ENCODE measurements at regions not wholly inside any gene's neighbourhood (a gene's known extent, or its start where the extent isn't known, plus 50 kb on each side); places are given as distances from the start of the nearest gene placed in this dataset.

- no peak for DNase-seq (ENCODE audit: low spot score in 2 of 2)
- WGBS, 2 donors: 94 to 100% methylated on average over 1 of the region's 1 CpG
- Histone ChIP-seq H3K36me3 (no peaks in the 10 kb centered on the region), H3K4me3 (no peak overlapping the region), H3K27me3 (no peaks in the 10 kb centered on the region), H3K9me3 (no peaks in the 10 kb centered on the region), H3K27ac (no peak overlapping the region), H3K4me1 (peaks cover 0 to 3% (median under 1%) of the 10 kb centered on the region in 4 donors)
- no peak for TF ChIP-seq CTCF (IDR thresholded peaks at IDR 0.05)
- no peak for TF ChIP-seq POLR2A (IDR thresholded peaks at IDR 0.05)
- no peak for TF ChIP-seq EP300 (IDR thresholded peaks at IDR 0.05)
Measured at GRCh38 chr7:46715579-46715978, 794.5 kb upstream of the IGFBP3 start.

- Histone ChIP-seq H3K27ac (no peak overlapping the region), H3K27me3 (no peaks in the 10 kb centered on the region), H3K4me3 (no peak overlapping the region), H3K4me1 (peaks cover 0 to 3% (median 1%) of the 10 kb centered on the region in 4 donors), H3K9me3 (no peaks in the 10 kb centered on the region), H3K36me3 (no peaks in the 10 kb centered on the region)
- no peak for DNase-seq (ENCODE audit: low spot score in 2 of 2)
- TF ChIP-seq CTCF (IDR thresholded peaks at IDR 0.05) (no peak), POLR2A (IDR thresholded peaks at IDR 0.05) (no peak), EP300 (IDR thresholded peaks at IDR 0.05) (no peak)
Measured at GRCh38 chr7:46714904-46715303, 793.8 kb upstream of the IGFBP3 start.

- TF ChIP-seq EP300 (IDR thresholded peaks at IDR 0.05) (no peak), POLR2A (IDR thresholded peaks at IDR 0.05) (no peak), CTCF (IDR thresholded peaks at IDR 0.05) (no peak)
- Histone ChIP-seq H3K4me3 (no peak overlapping the region), H3K27me3 (no peaks in the 10 kb centered on the region), H3K9me3 (no peaks in the 10 kb centered on the region), H3K36me3 (no peaks in the 10 kb centered on the region), H3K4me1 (peaks cover 0 to 3% (median 1%) of the 10 kb centered on the region in 4 donors), H3K27ac (no peak overlapping the region)
- no peak for DNase-seq (ENCODE audit: low spot score in 2 of 2)
- WGBS, 2 donors: 59 to 69% methylated on average over 4 of the region's 4 CpGs
Measured at GRCh38 chr7:46713868-46714596, 793.0 kb upstream of the IGFBP3 start.

GRCh38 chr7:46710927-46711326, 789.9 kb upstream of the IGFBP3 start:
- Histone ChIP-seq H3K27ac (no peak overlapping the region), H3K9me3 (no peaks in the 10 kb centered on the region), H3K4me1 (peaks cover 0 to 3% (median 1%) of the 10 kb centered on the region in 4 donors), H3K4me3 (no peak overlapping the region), H3K27me3 (no peaks in the 10 kb centered on the region), H3K36me3 (no peaks in the 10 kb centered on the region)
- WGBS, 2 donors: 4 to 16% methylated on average over 1 of the region's 1 CpG
- no peak for TF ChIP-seq POLR2A (IDR thresholded peaks at IDR 0.05)
- no peak for TF ChIP-seq EP300 (IDR thresholded peaks at IDR 0.05)
- TF ChIP-seq CTCF (IDR thresholded peaks at IDR 0.05): no peak
- no peak for DNase-seq (ENCODE audit: low spot score in 2 of 2)

- Histone ChIP-seq H3K9me3 (no peaks in the 10 kb centered on the region), H3K4me3 (no peak overlapping the region), H3K4me1 (peaks cover 0 to 12% (median 0%) of the 10 kb centered on the region in 4 donors), H3K27ac (no peak overlapping the region), H3K27me3 (no peaks in the 10 kb centered on the region), H3K36me3 (no peaks in the 10 kb centered on the region)
- TF ChIP-seq EP300 (IDR thresholded peaks at IDR 0.05): no peak
- TF ChIP-seq POLR2A (IDR thresholded peaks at IDR 0.05): no peak
- no peak for TF ChIP-seq CTCF (IDR thresholded peaks at IDR 0.05)
- no peak for DNase-seq (ENCODE audit: low spot score in 2 of 2)
Measured at GRCh38 chr7:46707973-46708372, 786.9 kb upstream of the IGFBP3 start.
